ENCODE measurements at regions not wholly inside any gene's neighbourhood (a gene's known extent, or its start where the extent isn't known, plus 50 kb on each side); places are given as distances from the start of the nearest gene placed in this dataset.
A peak's percentile ranks its signal among the peaks of the same experiment; 100 is the strongest.

GRCh38 chr3:157920822-157921700 is 185.2 kb downstream of the SHOX2 start:
- no peak overlapping the region for H3K4me3 ChIP-seq (replicated peaks; ENCODE audit: insufficient read depth, low read length)

DNA sequence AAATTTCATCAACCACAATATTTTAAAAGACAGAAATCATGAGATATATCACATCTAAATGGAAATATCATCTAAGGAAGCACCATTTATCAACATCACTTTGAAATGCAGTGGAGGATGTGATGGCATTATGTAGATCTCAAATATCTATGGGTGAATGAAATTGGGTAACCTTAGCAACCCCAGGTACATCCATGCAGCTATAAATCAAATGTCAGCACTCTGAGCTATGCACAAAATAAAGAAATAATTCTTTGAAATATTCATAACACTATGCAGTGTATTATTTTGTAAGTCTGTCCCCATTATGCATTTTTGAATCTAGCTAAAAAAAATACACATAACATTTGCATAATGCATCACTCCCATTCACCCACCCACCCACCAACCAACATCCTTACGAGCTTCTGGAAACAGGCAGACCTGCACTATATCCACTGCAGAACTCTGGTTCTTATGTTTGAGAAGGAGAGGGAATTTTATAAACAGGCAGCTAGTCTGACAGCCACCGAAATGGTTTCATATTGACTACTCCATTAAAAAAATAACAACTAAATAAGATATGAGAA is 186.8 kb downstream of the SHOX2 start:
- no peaks in the 10 kb centered on the region for H3K27me3 ChIP-seq (ENCODE audit: insufficient read depth, poor library complexity, severe bottlenecking)
- no peak overlapping the region; the same call in 1 of the 2 replicates for H3K27ac ChIP-seq (replicated peaks)
- DNase-seq (ENCODE audit: low read depth in 1 of 2, low spot score in 1 of 2) = no peak
- no peak overlapping the region for H3K4me3 ChIP-seq (replicated peaks; ENCODE audit: insufficient read depth, low read length)
- TF ChIP-seq SPI1 (IDR thresholded peaks at IDR 0.05; ENCODE audit: borderline replicate concordance, low read depth) (no peak), CTCF (IDR thresholded peaks at IDR 0.05; ENCODE audit: insufficient read depth, low read length) (no peak), POLR2AphosphoS5 (IDR thresholded peaks at IDR 0.05; ENCODE audit: low read depth) (no peak), GABPA (IDR thresholded peaks at IDR 0.05; ENCODE audit: low read depth) (no peak)
- TF ChIP-seq, protein P1, sequence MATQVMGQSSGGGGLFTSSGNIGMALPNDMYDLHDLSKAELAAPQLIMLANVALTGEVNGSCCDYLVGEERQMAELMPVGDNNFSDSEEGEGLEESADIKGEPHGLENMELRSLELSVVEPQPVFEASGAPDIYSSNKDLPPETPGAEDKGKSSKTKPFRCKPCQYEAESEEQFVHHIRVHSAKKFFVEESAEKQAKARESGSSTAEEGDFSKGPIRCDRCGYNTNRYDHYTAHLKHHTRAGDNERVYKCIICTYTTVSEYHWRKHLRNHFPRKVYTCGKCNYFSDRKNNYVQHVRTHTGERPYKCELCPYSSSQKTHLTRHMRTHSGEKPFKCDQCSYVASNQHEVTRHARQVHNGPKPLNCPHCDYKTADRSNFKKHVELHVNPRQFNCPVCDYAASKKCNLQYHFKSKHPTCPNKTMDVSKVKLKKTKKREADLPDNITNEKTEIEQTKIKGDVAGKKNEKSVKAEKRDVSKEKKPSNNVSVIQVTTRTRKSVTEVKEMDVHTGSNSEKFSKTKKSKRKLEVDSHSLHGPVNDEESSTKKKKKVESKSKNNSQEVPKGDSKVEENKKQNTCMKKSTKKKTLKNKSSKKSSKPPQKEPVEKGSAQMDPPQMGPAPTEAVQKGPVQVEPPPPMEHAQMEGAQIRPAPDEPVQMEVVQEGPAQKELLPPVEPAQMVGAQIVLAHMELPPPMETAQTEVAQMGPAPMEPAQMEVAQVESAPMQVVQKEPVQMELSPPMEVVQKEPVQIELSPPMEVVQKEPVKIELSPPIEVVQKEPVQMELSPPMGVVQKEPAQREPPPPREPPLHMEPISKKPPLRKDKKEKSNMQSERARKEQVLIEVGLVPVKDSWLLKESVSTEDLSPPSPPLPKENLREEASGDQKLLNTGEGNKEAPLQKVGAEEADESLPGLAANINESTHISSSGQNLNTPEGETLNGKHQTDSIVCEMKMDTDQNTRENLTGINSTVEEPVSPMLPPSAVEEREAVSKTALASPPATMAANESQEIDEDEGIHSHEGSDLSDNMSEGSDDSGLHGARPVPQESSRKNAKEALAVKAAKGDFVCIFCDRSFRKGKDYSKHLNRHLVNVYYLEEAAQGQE (IDR thresholded peaks at IDR 0.05; ENCODE audit: insufficient replicate concordance, low read depth) = no peak

More at GRCh38 chr3:157920822-157921700, 185.2 kb downstream of the SHOX2 start:
- no peak for DNase-seq (ENCODE audit: low read depth in 1 of 2, low spot score in 1 of 2)
- TF ChIP-seq, protein P1 (IDR thresholded peaks at IDR 0.05; ENCODE audit: insufficient replicate concordance, low read depth) = no peak
- TF ChIP-seq GABPA (IDR thresholded peaks at IDR 0.05; ENCODE audit: low read depth) = no peak
- no peak for TF ChIP-seq SPI1 (IDR thresholded peaks at IDR 0.05; ENCODE audit: borderline replicate concordance, low read depth)
- TF ChIP-seq POLR2AphosphoS5 (IDR thresholded peaks at IDR 0.05; ENCODE audit: low read depth) = no peak
- TF ChIP-seq CTCF (IDR thresholded peaks at IDR 0.05; ENCODE audit: insufficient read depth, low read length) = no peak
- H3K27me3 ChIP-seq (ENCODE audit: insufficient read depth, poor library complexity, severe bottlenecking) = no peaks in the 10 kb centered on the region
- H3K27ac ChIP-seq (replicated peaks) = no peak overlapping the region

GRCh38 chr3:157918402-157918801 is 187.8 kb downstream of the SHOX2 start:
- Histone ChIP-seq H3K27me3 (ENCODE audit: insufficient read depth, poor library complexity, severe bottlenecking) (no peaks in the 10 kb centered on the region), H3K4me3 (replicated peaks; ENCODE audit: insufficient read depth, low read length) (no peak overlapping the region), H3K27ac (replicated peaks) (peak overlapping the region; percentile 75)
- DNase-seq (ENCODE audit: low read depth in 1 of 2, low spot score in 1 of 2) = peak; percentile 65 to 84
- TF ChIP-seq SPI1 (IDR thresholded peaks at IDR 0.05; ENCODE audit: borderline replicate concordance, low read depth) (no peak; the same call in 1 of the 2 replicates), CTCF (IDR thresholded peaks at IDR 0.05; ENCODE audit: insufficient read depth, low read length) (no peak), POLR2AphosphoS5 (IDR thresholded peaks at IDR 0.05; ENCODE audit: low read depth) (peak; percentile 55; the same call in 1 of the 2 replicates), GABPA (IDR thresholded peaks at IDR 0.05; ENCODE audit: low read depth) (no peak)
- TF ChIP-seq, protein P1 (IDR thresholded peaks at IDR 0.05; ENCODE audit: insufficient replicate concordance, low read depth) = peak; percentile 22

Measured in HL-60 (cell line).